ENCODE measurements at regions not wholly inside any gene's neighbourhood (a gene's known extent, or its start where the extent isn't known, plus 50 kb on each side); places are given as distances from the start of the nearest gene placed in this dataset.

- TF ChIP-seq KDM4B (IDR thresholded peaks at IDR 0.05; ENCODE audit: borderline replicate concordance in 2 of 2, low read depth in 1 of 2): no peak
- TF ChIP-seq RBM22 (IDR thresholded peaks at IDR 0.05; ENCODE audit: low read depth, low read length, poor library complexity, severe bottlenecking): no peak
- TF ChIP-seq GTF2F1 (IDR thresholded peaks at IDR 0.05; ENCODE audit: low read depth, low read length): no peak
- TF ChIP-seq KAT2B (IDR thresholded peaks at IDR 0.05; ENCODE audit: low read depth, low read length): no peak
- TF ChIP-seq FOXK1 (CRISPR knock-in tag; IDR thresholded peaks at IDR 0.05; ENCODE audit: borderline replicate concordance): no peak
- TF ChIP-seq CAMTA2 (CRISPR knock-in tag; conservative IDR thresholded peaks at IDR 0.05): no peak
- no peak for TF ChIP-seq REST (IDR thresholded peaks at IDR 0.05; ENCODE audit: borderline replicate concordance)
- TF ChIP-seq REST (CRISPR knock-in tag; IDR thresholded peaks at IDR 0.05; ENCODE audit: low read depth): no peak
- TF ChIP-seq RAD21 (CRISPR knock-in tag; conservative IDR thresholded peaks at IDR 0.05 in 1 of 2, IDR thresholded peaks at IDR 0.05 in 1 of 2): no peak
- no peak for TF ChIP-seq TAF1 (IDR thresholded peaks at IDR 0.05; ENCODE audit: control insufficient read depth, extremely low read depth, insufficient read depth, low read length, severe bottlenecking)
- TF ChIP-seq ARNT (IDR thresholded peaks at IDR 0.05): no peak
- TF ChIP-seq MEIS2 (IDR thresholded peaks at IDR 0.05; ENCODE audit: partially characterized antibody): no peak
- TF ChIP-seq KAT7 (CRISPR knock-in tag; IDR thresholded peaks at IDR 0.05; ENCODE audit: borderline replicate concordance): no peak
- no peak for TF ChIP-seq HDAC1 (IDR thresholded peaks at IDR 0.05)
Measured at GRCh38 chr6:84390334-84390733, 162.9 kb upstream of the CEP162 start.

Measured in K562 (cell line).